ENCODE measurements at regions not wholly inside any gene's neighbourhood (a gene's known extent, or its start where the extent isn't known, plus 50 kb on each side); places are given as distances from the start of the nearest gene placed in this dataset.

DNA sequence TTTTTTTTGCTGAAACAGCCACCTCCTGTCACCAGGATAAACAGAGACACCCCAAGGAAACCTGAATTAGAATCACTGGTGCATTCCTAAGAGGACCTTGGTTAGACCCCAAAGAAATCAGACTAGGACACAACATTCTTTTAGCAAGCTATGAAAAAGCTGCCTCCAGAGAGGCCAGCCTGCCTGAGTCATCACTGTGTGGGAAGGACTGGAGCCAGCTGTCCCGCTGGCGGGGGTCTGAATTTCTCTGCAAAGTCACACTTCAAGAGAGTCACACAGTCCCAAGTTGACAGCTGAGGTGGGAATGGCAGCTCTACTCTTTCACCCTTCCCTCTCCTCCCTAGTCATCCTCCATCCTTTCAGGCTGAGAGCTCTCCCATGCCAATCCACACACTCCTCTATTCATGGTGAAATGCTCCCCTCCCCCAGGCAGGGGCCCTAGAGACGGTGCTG, 405.0 kb upstream of the POU3F1 start:
- ATAC-seq = peak; percentile 79
- Histone ChIP-seq H3K4me1 (ENCODE audit: insufficient read depth) (peaks cover 17% of the 10 kb centered on the region), H3K4me3 (no peak overlapping the region), H4K20me1 (replicated peaks; ENCODE audit: insufficient read depth) (no peaks in the 10 kb centered on the region), H3K4me2 (peak overlapping the region; percentile 29), H3K27me3 (ENCODE audit: insufficient read depth) (no peaks in the 10 kb centered on the region), H3F3A (replicated peaks; ENCODE audit: low read depth) (no peaks in the 10 kb centered on the region), H2AFZ (no peak overlapping the region), H3K36me3 (ENCODE audit: insufficient read depth) (no peaks in the 10 kb centered on the region), H3K27ac (ENCODE audit: low read depth) (no peak overlapping the region), H3K79me2 (replicated peaks; ENCODE audit: insufficient read depth) (no peaks in the 10 kb centered on the region), H3K9me2 (ENCODE audit: insufficient read depth) (peaks cover 9% of the 10 kb centered on the region; the same call in 1 of the 2 replicates)
- Mint-ChIP-seq H3K27ac (no peak overlapping the region), H3K4me1 (peaks cover 33% of the 10 kb centered on the region), H3K36me3 (ENCODE audit: low read depth) (peaks cover 18% of the 10 kb centered on the region; the same call in 2 of the 3 replicates), H3K27me3 (ENCODE audit: insufficient read depth, low read depth, poor library complexity) (peaks cover 6% of the 10 kb centered on the region), H3K4me3 (no peak overlapping the region), H3K9me3 (no peaks in the 10 kb centered on the region)
- TF ChIP-seq STAT1 (IDR thresholded peaks at IDR 0.05; ENCODE audit: unreplicated experiment) (no peak), POLR2AphosphoS5 (IDR thresholded peaks at IDR 0.05; ENCODE audit: low read depth) (no peak), JUNB (IDR thresholded peaks at IDR 0.05; ENCODE audit: unreplicated experiment) (no peak), ZNF331 (CRISPR knock-in tag; IDR thresholded peaks at IDR 0.05; ENCODE audit: low read depth) (no peak), CREB1 (CRISPR knock-in tag; IDR thresholded peaks at IDR 0.05; ENCODE audit: low read depth) (no peak), EZH2phosphoT487 (IDR thresholded peaks at IDR 0.05; ENCODE audit: unreplicated experiment) (no peak)
- TF ChIP-seq, protein P1, sequence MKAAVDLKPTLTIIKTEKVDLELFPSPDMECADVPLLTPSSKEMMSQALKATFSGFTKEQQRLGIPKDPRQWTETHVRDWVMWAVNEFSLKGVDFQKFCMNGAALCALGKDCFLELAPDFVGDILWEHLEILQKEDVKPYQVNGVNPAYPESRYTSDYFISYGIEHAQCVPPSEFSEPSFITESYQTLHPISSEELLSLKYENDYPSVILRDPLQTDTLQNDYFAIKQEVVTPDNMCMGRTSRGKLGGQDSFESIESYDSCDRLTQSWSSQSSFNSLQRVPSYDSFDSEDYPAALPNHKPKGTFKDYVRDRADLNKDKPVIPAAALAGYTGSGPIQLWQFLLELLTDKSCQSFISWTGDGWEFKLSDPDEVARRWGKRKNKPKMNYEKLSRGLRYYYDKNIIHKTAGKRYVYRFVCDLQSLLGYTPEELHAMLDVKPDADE (IDR thresholded peaks at IDR 0.05) = no peak
- DNase-seq (ENCODE audit: low spot score) = peak; percentile 58

DNA sequence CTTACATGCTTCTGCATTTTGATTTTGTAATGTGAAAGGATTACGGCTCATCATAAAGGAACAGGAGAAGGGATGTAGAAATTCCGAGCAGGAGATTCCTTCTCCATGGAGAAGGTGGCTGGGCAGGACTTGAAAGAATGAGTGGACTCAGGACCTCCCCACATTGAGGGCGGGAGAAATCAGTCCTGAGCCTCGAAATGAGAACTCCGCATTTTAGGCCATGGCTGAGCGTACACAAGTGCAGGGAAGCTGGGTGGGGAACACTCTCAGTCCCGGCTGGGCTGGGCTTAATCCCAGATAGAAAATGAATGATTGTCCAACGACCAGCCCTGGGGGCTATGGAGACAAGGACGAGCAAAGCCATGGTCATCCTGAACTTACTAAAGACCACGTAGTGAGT, 402.3 kb upstream of the POU3F1 start:
- Histone ChIP-seq H4K20me1 (replicated peaks; ENCODE audit: insufficient read depth) (no peaks in the 10 kb centered on the region), H3K4me3 (no peak overlapping the region), H3K27me3 (ENCODE audit: insufficient read depth) (no peaks in the 10 kb centered on the region), H3K79me2 (replicated peaks; ENCODE audit: insufficient read depth) (no peaks in the 10 kb centered on the region), H3K9me2 (ENCODE audit: insufficient read depth) (peaks cover 1% of the 10 kb centered on the region; the same call in 1 of the 2 replicates), H3K27ac (ENCODE audit: low read depth) (no peak overlapping the region), H3K4me2 (no peak overlapping the region), H3K4me1 (ENCODE audit: insufficient read depth) (peaks cover 17% of the 10 kb centered on the region), H2AFZ (no peak overlapping the region), H3K36me3 (ENCODE audit: insufficient read depth) (no peaks in the 10 kb centered on the region), H3F3A (replicated peaks; ENCODE audit: low read depth) (no peaks in the 10 kb centered on the region)
- H3K27me3 Mint-ChIP-seq (ENCODE audit: insufficient read depth, low read depth, poor library complexity) = peaks cover 3% of the 10 kb centered on the region
- no peak overlapping the region for H3K4me3 Mint-ChIP-seq
- H3K36me3 Mint-ChIP-seq (ENCODE audit: low read depth) = peaks cover 6% of the 10 kb centered on the region; the same call in 2 of the 3 replicates
- no peaks in the 10 kb centered on the region for H3K9me3 Mint-ChIP-seq
- no peak for ATAC-seq
- no peak for DNase-seq (ENCODE audit: low spot score)
- no peak overlapping the region for H3K27ac Mint-ChIP-seq
- H3K4me1 Mint-ChIP-seq = peaks cover 32% of the 10 kb centered on the region
- TF ChIP-seq, protein P2, sequence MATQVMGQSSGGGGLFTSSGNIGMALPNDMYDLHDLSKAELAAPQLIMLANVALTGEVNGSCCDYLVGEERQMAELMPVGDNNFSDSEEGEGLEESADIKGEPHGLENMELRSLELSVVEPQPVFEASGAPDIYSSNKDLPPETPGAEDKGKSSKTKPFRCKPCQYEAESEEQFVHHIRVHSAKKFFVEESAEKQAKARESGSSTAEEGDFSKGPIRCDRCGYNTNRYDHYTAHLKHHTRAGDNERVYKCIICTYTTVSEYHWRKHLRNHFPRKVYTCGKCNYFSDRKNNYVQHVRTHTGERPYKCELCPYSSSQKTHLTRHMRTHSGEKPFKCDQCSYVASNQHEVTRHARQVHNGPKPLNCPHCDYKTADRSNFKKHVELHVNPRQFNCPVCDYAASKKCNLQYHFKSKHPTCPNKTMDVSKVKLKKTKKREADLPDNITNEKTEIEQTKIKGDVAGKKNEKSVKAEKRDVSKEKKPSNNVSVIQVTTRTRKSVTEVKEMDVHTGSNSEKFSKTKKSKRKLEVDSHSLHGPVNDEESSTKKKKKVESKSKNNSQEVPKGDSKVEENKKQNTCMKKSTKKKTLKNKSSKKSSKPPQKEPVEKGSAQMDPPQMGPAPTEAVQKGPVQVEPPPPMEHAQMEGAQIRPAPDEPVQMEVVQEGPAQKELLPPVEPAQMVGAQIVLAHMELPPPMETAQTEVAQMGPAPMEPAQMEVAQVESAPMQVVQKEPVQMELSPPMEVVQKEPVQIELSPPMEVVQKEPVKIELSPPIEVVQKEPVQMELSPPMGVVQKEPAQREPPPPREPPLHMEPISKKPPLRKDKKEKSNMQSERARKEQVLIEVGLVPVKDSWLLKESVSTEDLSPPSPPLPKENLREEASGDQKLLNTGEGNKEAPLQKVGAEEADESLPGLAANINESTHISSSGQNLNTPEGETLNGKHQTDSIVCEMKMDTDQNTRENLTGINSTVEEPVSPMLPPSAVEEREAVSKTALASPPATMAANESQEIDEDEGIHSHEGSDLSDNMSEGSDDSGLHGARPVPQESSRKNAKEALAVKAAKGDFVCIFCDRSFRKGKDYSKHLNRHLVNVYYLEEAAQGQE (IDR thresholded peaks at IDR 0.05; ENCODE audit: unreplicated experiment) = no peak
- no peak for TF ChIP-seq JUNB (IDR thresholded peaks at IDR 0.05; ENCODE audit: unreplicated experiment)
- TF ChIP-seq ZNF331 (CRISPR knock-in tag; IDR thresholded peaks at IDR 0.05; ENCODE audit: low read depth) = no peak
- no peak for TF ChIP-seq NANOG (IDR thresholded peaks at IDR 0.05; ENCODE audit: borderline replicate concordance)
- TF ChIP-seq STAT1 (IDR thresholded peaks at IDR 0.05; ENCODE audit: unreplicated experiment) = no peak
- no peak for TF ChIP-seq POLR2AphosphoS5 (IDR thresholded peaks at IDR 0.05; ENCODE audit: low read depth)
- TF ChIP-seq CREB1 (CRISPR knock-in tag; IDR thresholded peaks at IDR 0.05; ENCODE audit: low read depth) = no peak
- no peak for TF ChIP-seq ZNF114 (CRISPR knock-in tag; IDR thresholded peaks at IDR 0.05)
- TF ChIP-seq, protein P3, sequence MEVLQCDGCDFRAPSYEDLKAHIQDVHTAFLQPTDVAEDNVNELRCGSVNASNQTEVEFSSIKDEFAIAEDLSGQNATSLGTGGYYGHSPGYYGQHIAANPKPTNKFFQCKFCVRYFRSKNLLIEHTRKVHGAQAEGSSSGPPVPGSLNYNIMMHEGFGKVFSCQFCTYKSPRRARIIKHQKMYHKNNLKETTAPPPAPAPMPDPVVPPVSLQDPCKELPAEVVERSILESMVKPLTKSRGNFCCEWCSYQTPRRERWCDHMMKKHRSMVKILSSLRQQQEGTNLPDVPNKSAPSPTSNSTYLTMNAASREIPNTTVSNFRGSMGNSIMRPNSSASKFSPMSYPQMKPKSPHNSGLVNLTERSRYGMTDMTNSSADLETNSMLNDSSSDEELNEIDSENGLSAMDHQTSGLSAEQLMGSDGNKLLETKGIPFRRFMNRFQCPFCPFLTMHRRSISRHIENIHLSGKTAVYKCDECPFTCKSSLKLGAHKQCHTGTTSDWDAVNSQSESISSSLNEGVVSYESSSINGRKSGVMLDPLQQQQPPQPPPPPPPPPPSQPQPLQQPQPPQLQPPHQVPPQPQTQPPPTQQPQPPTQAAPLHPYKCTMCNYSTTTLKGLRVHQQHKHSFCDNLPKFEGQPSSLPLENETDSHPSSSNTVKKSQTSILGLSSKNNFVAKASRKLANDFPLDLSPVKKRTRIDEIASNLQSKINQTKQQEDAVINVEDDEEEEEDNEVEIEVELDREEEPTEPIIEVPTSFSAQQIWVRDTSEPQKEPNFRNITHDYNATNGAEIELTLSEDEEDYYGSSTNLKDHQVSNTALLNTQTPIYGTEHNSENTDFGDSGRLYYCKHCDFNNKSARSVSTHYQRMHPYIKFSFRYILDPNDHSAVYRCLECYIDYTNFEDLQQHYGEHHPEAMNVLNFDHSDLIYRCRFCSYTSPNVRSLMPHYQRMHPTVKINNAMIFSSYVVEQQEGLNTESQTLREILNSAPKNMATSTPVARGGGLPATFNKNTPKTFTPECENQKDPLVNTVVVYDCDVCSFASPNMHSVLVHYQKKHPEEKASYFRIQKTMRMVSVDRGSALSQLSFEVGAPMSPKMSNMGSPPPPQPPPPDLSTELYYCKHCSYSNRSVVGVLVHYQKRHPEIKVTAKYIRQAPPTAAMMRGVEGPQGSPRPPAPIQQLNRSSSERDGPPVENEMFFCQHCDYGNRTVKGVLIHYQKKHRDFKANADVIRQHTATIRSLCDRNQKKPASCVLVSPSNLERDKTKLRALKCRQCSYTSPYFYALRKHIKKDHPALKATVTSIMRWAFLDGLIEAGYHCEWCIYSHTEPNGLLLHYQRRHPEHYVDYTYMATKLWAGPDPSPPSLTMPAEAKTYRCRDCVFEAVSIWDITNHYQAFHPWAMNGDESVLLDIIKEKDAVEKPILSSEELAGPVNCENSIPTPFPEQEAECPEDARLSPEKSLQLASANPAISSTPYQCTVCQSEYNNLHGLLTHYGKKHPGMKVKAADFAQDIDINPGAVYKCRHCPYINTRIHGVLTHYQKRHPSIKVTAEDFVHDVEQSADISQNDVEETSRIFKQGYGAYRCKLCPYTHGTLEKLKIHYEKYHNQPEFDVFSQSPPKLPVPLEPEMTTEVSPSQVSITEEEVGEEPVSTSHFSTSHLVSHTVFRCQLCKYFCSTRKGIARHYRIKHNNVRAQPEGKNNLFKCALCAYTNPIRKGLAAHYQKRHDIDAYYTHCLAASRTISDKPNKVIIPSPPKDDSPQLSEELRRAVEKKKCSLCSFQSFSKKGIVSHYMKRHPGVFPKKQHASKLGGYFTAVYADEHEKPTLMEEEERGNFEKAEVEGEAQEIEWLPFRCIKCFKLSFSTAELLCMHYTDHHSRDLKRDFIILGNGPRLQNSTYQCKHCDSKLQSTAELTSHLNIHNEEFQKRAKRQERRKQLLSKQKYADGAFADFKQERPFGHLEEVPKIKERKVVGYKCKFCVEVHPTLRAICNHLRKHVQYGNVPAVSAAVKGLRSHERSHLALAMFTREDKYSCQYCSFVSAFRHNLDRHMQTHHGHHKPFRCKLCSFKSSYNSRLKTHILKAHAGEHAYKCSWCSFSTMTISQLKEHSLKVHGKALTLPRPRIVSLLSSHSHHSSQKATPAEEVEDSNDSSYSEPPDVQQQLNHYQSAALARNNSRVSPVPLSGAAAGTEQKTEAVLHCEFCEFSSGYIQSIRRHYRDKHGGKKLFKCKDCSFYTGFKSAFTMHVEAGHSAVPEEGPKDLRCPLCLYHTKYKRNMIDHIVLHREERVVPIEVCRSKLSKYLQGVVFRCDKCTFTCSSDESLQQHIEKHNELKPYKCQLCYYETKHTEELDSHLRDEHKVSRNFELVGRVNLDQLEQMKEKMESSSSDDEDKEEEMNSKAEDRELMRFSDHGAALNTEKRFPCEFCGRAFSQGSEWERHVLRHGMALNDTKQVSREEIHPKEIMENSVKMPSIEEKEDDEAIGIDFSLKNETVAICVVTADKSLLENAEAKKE (CRISPR knock-in tag; IDR thresholded peaks at IDR 0.05) = no peak

All from GM23338 (cell line).